K562 (cell line): ENCODE measurements at regions not wholly inside any gene's neighbourhood (a gene's known extent, or its start where the extent isn't known, plus 50 kb on each side); places are given as distances from the start of the nearest gene placed in this dataset.

ENCODE experiments used
- BHLHE40 ChIP-seq: IDR thresholded peaks from 2 replicates; pipeline ENCODE4 v1.6.1; 2011; ENCODE audit warnings: low read length, improper control_type of control experiment
- CBFA2T3 ChIP-seq: fragments of 450-650 bp; IDR thresholded peaks from 2 replicates; pipeline ENCODE4 v1.6.1; 2017
- CCNT2 ChIP-seq: IDR thresholded peaks from 2 replicates; pipeline ENCODE4 v1.6.1; 2011; ENCODE audit warnings: borderline replicate concordance, low read depth, mild to moderate bottlenecking, moderate library complexity, mixed read lengths, low read length; ENCODE audit not compliant: insufficient read length; ENCODE audit errors: extremely low read depth
- CHCHD3 ChIP-seq: fragments of 250-450 bp; sonication (Bioruptor Pico); IDR thresholded peaks from 2 replicates; pipeline ENCODE4 v2.1.2; 2022; ENCODE audit warnings: mild to moderate bottlenecking
- DDX20 ChIP-seq: fragments of 450-650 bp; IDR thresholded peaks from 2 replicates; pipeline ENCODE4 v1.6.1; 2016; ENCODE audit warnings: missing genetic modification characterization, low read depth, mild to moderate bottlenecking, missing compliant biosample characterization, moderate library complexity
- EGR1 ChIP-seq: fragments of 450-650 bp; conservative IDR thresholded peaks from 2 replicates; pipeline ENCODE4 v1.6.1; 2017; ENCODE audit warnings: mild to moderate bottlenecking
- FOXA3 ChIP-seq, 2 experiments: fragments of 450-650 bp in 1 of 2; sonication (generic) in 1 of 2; formaldehyde crosslinking; IDR thresholded peaks in 1 of 2; conservative IDR thresholded peaks in 1 of 2; 2 replicates each; pipeline versions ENCODE4 v1.4.0 to v1.8.0; 2020 to 2022; ENCODE audit warnings: mild to moderate bottlenecking in 2 of 2, missing genetic modification reagents in 1 of 2
- HCFC1 ChIP-seq: IDR thresholded peaks from 2 replicates; pipeline ENCODE4 v1.6.1; 2012; ENCODE audit warnings: low read depth, low read length, improper control_type of control experiment
- KDM2B ChIP-seq: fragments of 250-450 bp; sonication (Bioruptor Pico); IDR thresholded peaks from 2 replicates; pipeline ENCODE4 v1.8.0; 2021; ENCODE audit warnings: mild to moderate bottlenecking, moderate library complexity
- MAFG ChIP-seq: fragments of 450-650 bp; conservative IDR thresholded peaks from 2 replicates; pipeline ENCODE4 v1.6.1; 2016; ENCODE audit warnings: missing genetic modification characterization, missing compliant biosample characterization
- PHF8 ChIP-seq: fragments of 200-600 bp; sonication (generic); IDR thresholded peaks from 2 replicates; pipeline ENCODE4 v1.6.1; 2012; ENCODE audit warnings: mixed run types, mild to moderate bottlenecking, inconsistent platforms, low read length, moderate library complexity, borderline replicate concordance
- PML ChIP-seq: IDR thresholded peaks from 2 replicates; pipeline ENCODE4 v1.6.1; 2012; ENCODE audit warnings: low read length, inconsistent platforms
- RCOR1 ChIP-seq, 2 experiments: IDR thresholded peaks; 2 replicates each; pipeline ENCODE4 v1.6.1; 2012; ENCODE audit warnings: low read depth in 2 of 2, low read length in 2 of 2, borderline replicate concordance in 1 of 2, improper control_type of control experiment in 1 of 2
- RFX1 ChIP-seq: fragments of 450-650 bp; IDR thresholded peaks from 2 replicates; pipeline ENCODE4 v1.6.1; 2016; ENCODE audit warnings: mild to moderate bottlenecking, moderate library complexity
- RNF219 ChIP-seq: fragments of 250-450 bp; sonication (Bioruptor Pico); IDR thresholded peaks from 2 replicates; pipeline ENCODE4 v1.5.0; 2022; ENCODE audit warnings: mild to moderate bottlenecking
- TAF7 ChIP-seq: fragments of 450-650 bp; IDR thresholded peaks from 2 replicates; pipeline ENCODE4 v1.6.1; 2016; ENCODE audit warnings: missing genetic modification characterization, missing compliant biosample characterization
- ZNF124 ChIP-seq: sonication (generic); formaldehyde crosslinking; IDR thresholded peaks from 2 replicates; pipeline ENCODE4 v1.8.1; 2022; ENCODE audit warnings: missing genetic modification reagents
- ZNF212 ChIP-seq: fragments of 450-650 bp; formaldehyde crosslinking; IDR thresholded peaks from 2 replicates; pipeline ENCODE4 v1.4.0; 2020; ENCODE audit warnings: mild to moderate bottlenecking
- ZNF518B ChIP-seq: fragments of 250-450 bp; sonication (Bioruptor Pico); IDR thresholded peaks from 2 replicates; pipeline ENCODE4 v1.5.0; 2021; ENCODE audit warnings: mild to moderate bottlenecking, moderate library complexity
- TF ChIP-seq, protein P1 (sequence below): fragments of 450-650 bp; formaldehyde crosslinking; IDR thresholded peaks from 2 replicates; pipeline ENCODE4 v1.4.0; 2022; ENCODE audit warnings: missing genetic modification characterization
- TF ChIP-seq, protein P2 (sequence below): fragments of 450-650 bp; IDR thresholded peaks from 2 replicates; pipeline ENCODE4 v1.6.1; 2016; ENCODE audit warnings: mild to moderate bottlenecking

DNA sequence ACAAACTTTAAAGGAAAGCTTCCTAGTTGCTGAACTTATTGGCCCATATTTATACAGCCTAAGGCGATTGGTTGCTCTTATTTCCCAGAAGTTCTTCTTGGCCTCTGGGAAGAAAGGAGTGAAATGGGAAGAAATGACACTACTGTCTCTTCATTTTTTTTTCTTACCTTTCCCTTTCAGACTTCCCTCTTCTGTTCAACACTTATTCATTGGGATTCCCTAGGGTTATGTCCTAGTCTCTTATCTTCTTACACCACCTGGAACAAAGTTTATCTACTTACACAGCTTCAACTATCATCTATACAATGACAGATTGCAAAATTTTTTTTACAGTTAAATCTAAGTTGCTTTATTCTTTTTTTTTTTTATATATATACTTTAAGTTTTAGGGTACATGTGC, 68.0 kb downstream of the SNX12 start (continued):
- TF ChIP-seq TAF7 (tag) (no peak), HCFC1 (no peak), FOXA3 (CRISPR knock-in tag; conservative IDR thresholded peaks at IDR 0.05 in 1 of 2, IDR thresholded peaks at IDR 0.05 in 1 of 2) (no peak), RCOR1 (IDR thresholded peaks at IDR 0.05; ENCODE audit: borderline replicate concordance in 1 of 2, low read depth in 2 of 2, low read length in 2 of 2) (peak in 1 of 2 experiments; percentile 70; a peak in 1 of 4 replicates), PHF8 (no peak), MAFG (no peak), ZNF124 (CRISPR knock-in tag) (no peak), ZNF518B (no peak), CHCHD3 (CRISPR knock-in tag) (no peak), KDM2B (no peak), RNF219 (CRISPR knock-in tag) (no peak), RFX1 (no peak), BHLHE40 (no peak), ZNF212 (CRISPR knock-in tag) (no peak), EGR1 (no peak), CCNT2 (no peak), CBFA2T3 (peak; percentile 90), PML (peak; percentile 61; the same call in 1 of the 2 replicates), DDX20 (tag) (no peak)
- TF ChIP-seq, protein P1, sequence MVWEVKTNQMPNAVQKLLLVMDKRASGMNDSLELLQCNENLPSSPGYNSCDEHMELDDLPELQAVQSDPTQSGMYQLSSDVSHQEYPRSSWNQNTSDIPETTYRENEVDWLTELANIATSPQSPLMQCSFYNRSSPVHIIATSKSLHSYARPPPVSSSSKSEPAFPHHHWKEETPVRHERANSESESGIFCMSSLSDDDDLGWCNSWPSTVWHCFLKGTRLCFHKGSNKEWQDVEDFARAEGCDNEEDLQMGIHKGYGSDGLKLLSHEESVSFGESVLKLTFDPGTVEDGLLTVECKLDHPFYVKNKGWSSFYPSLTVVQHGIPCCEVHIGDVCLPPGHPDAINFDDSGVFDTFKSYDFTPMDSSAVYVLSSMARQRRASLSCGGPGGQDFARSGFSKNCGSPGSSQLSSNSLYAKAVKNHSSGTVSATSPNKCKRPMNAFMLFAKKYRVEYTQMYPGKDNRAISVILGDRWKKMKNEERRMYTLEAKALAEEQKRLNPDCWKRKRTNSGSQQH (CRISPR knock-in tag): no peak
- TF ChIP-seq, protein P2, sequence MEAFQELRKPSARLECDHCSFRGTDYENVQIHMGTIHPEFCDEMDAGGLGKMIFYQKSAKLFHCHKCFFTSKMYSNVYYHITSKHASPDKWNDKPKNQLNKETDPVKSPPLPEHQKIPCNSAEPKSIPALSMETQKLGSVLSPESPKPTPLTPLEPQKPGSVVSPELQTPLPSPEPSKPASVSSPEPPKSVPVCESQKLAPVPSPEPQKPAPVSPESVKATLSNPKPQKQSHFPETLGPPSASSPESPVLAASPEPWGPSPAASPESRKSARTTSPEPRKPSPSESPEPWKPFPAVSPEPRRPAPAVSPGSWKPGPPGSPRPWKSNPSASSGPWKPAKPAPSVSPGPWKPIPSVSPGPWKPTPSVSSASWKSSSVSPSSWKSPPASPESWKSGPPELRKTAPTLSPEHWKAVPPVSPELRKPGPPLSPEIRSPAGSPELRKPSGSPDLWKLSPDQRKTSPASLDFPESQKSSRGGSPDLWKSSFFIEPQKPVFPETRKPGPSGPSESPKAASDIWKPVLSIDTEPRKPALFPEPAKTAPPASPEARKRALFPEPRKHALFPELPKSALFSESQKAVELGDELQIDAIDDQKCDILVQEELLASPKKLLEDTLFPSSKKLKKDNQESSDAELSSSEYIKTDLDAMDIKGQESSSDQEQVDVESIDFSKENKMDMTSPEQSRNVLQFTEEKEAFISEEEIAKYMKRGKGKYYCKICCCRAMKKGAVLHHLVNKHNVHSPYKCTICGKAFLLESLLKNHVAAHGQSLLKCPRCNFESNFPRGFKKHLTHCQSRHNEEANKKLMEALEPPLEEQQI: peak; percentile 47; the same call in 1 of the 2 replicates
